NCI-H460 (cell line): ENCODE measurements at regions not wholly inside any gene's neighbourhood (a gene's known extent, or its start where the extent isn't known, plus 50 kb on each side); places are given as distances from the start of the nearest gene placed in this dataset.
"Not testable (repeated sequence)": the region's sequence is repeated elsewhere in the genome, so short reads cannot be mapped to it uniquely, and the experiment has no call there.

ENCODE experiments used
- DNase-seq: peaks from one replicate; pipeline ENCODE4 v3.0.0-alpha.2; 2016; ENCODE audit warnings: low read depth; ENCODE audit errors: extremely low read depth

GRCh38 chr7:87007038-87007437 lies 52.4 kb downstream of the ELAPOR2 start:
- DNase-seq: no peak

- no peak for DNase-seq
Measured at GRCh38 chr7:87004956-87005355, 54.5 kb downstream of the ELAPOR2 start.

GRCh38 chr7:87003872-87004798 lies 55.3 kb downstream of the ELAPOR2 start:
- no peak for DNase-seq

- DNase-seq: no peak
Measured at GRCh38 chr7:87001214-87001613, 58.2 kb downstream of the ELAPOR2 start.

GRCh38 chr7:87000344-87000743 lies 59.1 kb downstream of the ELAPOR2 start:
- no peak for DNase-seq

GRCh38 chr7:86999750-87000149 lies 59.7 kb downstream of the ELAPOR2 start:
- no peak for DNase-seq

- DNase-seq: no peak
Measured at GRCh38 chr7:86995814-86996213, 63.6 kb downstream of the ELAPOR2 start.

- DNase-seq: no peak
Measured at GRCh38 chr7:86995052-86995725, 64.3 kb downstream of the ELAPOR2 start.

GRCh38 chr7:86991771-86992191 lies 67.7 kb downstream of the ELAPOR2 start:
- no peak for DNase-seq

GRCh38 chr7:86991093-86991769 lies 68.2 kb downstream of the ELAPOR2 start:
- no peak for DNase-seq

- DNase-seq: no peak
Measured at GRCh38 chr7:86989407-86989806, 70.0 kb downstream of the ELAPOR2 start.

GRCh38 chr7:86987834-86988233 lies 71.6 kb downstream of the ELAPOR2 start:
- DNase-seq: not testable (repeated sequence)

GRCh38 chr7:86987358-86987757 lies 72.1 kb downstream of the ELAPOR2 start:
- DNase-seq: not testable (repeated sequence)

GRCh38 chr7:86985342-86985741 lies 74.1 kb downstream of the ELAPOR2 start:
- DNase-seq: not testable (repeated sequence)

- DNase-seq: not testable (repeated sequence)
Measured at GRCh38 chr7:86983654-86984053, 75.8 kb downstream of the ELAPOR2 start.

- not testable (repeated sequence) for DNase-seq
Measured at GRCh38 chr7:86981937-86982336, 77.5 kb downstream of the ELAPOR2 start.

- no peak for DNase-seq
Measured at GRCh38 chr7:86981127-86981526, 78.3 kb downstream of the ELAPOR2 start.

- no peak for DNase-seq
Measured at GRCh38 chr7:86980223-86980622, 79.2 kb downstream of the ELAPOR2 start.

GRCh38 chr7:86978808-86979506 lies 80.5 kb downstream of the ELAPOR2 start:
- no peak for DNase-seq

GRCh38 chr7:86976958-86977357 lies 82.5 kb downstream of the ELAPOR2 start:
- DNase-seq: no peak

- DNase-seq: no peak
Measured at GRCh38 chr7:86975914-86976313, 83.5 kb downstream of the ELAPOR2 start.
